GM18498 (cell line): ENCODE measurements at regions not wholly inside any gene's neighbourhood (a gene's known extent, or its start where the extent isn't known, plus 50 kb on each side); places are given as distances from the start of the nearest gene placed in this dataset.

ENCODE experiments used
- ATAC-seq: cut with Tn5 transposase; IDR thresholded peaks from one replicate; pipeline ENCODE4 v1.9.1; 2021; ENCODE audit warnings: mild to moderate bottlenecking, moderate library complexity; ENCODE audit not compliant: unreplicated experiment

GRCh38 chr13:89900104-89900765 lies 1447.3 kb upstream of the MIR17HG start:
- no peak for ATAC-seq

GRCh38 chr13:89902223-89902622 lies 1445.3 kb upstream of the MIR17HG start:
- no peak for ATAC-seq

DNA sequence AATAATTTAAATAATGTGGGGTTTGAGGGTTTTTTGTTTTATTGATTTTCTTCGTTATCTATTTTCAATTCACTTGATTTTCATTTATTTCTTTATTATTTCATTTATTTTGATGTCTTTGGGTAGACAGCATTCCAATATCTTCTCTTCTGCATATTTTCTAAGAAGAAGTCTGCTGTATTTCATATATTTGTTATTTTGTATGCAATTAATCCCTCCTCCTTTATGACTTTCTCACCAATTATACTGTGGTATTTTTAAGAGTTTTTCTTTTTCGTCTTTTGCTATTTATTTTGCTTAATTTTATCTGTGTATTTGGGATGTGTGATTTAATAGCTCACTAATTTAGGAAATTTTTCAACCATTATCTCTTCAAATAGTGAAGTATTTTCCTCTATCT lies 1444.4 kb upstream of the MIR17HG start:
- ATAC-seq, result no peak

GRCh38 chr13:89910166-89910565 lies 1437.3 kb upstream of the MIR17HG start:
- no peak for ATAC-seq

GRCh38 chr13:89916551-89916950 lies 1430.9 kb upstream of the MIR17HG start:
- no peak for ATAC-seq

DNA sequence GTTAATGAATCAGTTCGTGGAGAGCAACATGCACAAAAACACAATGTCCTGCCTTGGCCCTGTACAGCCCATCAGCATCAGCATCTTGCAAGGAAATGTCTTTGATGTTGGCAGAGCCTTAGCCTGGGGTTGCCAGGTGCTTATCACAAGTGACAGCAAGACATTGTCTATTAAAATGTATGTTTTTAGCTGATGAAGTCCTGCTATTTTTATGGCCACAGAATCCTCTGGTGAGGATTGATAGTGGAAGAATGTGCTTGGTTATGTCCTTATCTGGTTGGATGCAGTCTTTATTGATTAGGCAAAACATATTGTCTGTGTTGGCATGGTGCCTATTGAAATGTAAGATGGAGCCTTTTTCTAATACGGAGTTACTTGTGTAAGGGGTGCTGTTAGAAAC lies 1427.0 kb upstream of the MIR17HG start:
- no peak for ATAC-seq

- ATAC-seq, result no peak
These were observed 1424.4 kb upstream of the MIR17HG start for GRCh38 chr13:89923052-89923451.

DNA sequence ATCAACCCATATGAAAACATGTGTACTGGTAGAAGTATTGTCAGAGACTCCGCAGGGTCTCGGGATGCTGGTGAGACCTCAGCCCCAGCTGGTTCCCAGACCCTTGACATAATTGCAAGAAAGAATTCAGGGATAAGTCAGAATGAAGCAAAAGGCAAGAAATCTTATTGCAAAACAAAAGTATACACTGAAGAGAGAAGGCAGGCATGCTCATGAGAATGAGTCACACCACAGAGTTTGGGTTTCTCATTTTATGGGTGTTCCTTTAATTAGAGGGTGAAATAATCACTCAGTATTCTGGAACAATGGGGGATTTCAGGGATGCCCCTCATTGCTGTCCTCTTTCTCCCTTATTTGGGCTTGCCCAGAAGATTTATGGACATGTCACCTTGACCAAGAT lies 1423.8 kb upstream of the MIR17HG start:
- ATAC-seq, result no peak

DNA sequence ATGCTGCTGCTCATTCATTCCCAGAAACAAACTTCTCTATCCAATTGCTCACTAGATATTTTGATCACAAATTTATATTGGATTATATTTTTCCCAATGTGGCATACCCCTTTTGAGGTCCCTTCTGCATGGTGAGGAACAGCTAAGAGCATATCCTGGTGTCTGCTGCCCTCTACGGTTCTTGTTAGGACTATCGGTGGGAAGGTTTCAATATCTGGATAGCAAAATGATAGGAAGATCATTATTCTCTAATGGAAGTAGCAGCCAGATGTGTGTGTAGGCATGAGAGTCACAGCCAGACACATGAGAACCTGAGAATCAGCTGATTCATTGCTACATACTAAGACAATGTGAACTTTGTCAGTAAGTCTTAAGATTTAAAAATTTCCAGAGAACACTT lies 1422.4 kb upstream of the MIR17HG start:
- no peak for ATAC-seq

DNA sequence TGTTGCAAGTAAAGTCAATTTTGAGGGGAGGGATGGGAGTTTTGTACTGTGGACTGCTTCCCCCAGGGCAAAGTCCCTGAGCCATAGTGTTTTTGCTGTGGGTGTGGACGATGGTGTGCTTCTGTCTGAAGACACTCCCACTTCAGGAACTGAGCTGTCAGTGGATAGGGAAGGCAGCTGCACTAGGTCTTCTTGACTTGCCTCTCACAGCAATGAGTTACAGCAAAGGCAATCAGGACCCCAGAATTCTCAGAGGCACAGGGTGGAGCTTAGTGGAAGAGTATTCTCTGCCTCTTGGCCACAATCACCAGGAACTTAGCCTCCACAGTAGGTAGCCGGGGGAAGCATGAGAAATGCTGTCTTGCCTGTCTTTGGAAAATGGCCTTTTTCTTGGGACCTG lies 1416.6 kb upstream of the MIR17HG start:
- no peak for ATAC-seq

DNA sequence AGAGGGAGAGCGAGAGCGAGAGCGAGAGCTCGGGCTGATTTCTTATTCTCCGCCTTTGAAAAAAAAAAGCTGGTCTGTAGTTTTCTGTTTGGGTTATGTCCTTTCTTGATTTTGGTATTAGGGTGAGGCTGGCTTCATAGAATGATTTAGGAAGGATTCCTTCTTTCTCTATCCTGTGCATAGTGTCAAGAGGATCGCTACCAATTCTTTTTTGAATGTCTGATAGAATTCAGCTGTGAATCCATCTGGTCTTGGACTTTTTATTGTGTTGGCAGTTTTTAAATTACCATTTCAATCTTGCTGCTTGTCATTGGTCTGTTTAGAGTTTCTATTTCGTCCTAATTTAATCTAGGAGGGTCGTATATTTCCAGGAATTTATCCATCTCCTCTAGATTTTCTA lies 1414.6 kb upstream of the MIR17HG start:
- ATAC-seq, result no peak

DNA sequence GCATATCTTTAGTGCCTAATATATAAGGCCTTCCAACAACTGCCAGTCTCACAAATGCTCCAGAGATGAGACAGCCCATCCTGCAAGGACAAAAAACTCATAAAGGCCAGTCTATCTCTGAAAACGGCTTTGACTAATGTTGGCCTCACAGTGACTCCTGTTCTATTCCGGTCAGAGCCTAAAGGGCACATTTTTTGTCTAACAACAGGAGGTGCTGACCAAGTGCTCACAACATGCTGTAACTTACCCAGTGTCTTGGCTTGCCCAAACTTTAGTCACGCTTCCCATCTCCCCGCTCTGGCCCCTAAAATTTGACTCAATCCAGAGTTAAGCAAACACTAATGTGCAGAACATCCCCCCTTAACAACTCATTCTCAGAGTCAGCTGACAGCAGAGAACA lies 1411.2 kb upstream of the MIR17HG start:
- ATAC-seq, result no peak

DNA sequence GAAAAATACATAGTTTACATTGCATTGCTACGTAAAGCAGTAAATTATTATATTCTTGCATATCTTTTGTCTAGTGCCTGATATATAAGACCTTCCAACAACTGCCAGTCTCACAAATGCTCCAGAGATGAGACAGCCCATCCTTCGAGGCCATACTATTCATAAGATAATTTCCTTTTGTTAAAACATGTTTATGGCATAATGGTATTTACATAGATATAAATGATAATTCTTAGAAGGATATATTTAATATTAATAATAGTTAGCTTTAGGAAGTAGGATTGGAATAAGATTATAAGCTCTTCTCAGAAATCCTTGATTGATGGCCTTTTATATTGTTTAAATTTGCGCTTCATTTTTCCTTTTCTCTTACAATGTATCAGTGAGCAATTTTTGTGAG lies 1410.1 kb upstream of the MIR17HG start:
- ATAC-seq, result no peak

- no peak for ATAC-seq
These were observed 1407.1 kb upstream of the MIR17HG start for GRCh38 chr13:89940383-89940782.

- ATAC-seq, result no peak
These were observed 1404.3 kb upstream of the MIR17HG start for GRCh38 chr13:89943139-89943538.

DNA sequence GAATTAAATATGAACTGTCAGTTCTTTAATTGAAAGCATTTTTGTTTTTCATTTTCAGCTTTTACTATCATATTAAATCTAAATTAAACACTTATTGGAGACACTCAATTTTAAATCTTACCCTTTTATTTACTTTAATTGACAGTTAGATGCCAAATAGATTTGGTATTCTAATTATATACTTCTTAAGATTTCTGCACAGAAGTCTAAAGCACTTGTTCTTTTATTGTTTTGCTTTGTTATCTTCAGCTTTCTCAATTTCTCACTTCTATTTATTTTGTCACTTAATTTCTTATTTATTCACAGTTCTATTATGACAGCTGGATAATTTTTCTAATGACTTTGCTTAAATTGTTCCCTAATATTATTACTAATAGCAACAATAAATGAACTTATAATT lies 1397.3 kb upstream of the MIR17HG start:
- ATAC-seq, result no peak

DNA sequence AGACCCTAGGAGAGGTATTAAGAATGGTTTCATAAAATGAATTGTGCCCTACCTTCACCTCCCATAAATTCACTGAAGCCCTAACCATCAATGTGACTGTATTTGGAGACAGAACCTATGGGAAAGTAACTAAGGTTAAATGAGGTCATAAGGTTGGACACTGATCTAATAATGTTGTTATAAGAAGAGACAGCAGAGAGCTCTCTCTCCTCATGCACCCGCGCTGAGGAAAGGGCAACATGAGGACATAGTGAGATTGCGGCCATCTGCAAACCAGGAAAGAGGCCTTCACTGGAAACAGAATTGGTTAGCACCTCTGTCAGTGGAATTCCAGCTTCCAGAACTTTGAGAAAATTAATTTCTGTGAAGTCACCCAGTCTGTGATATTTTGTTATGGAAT lies 1396.1 kb upstream of the MIR17HG start:
- ATAC-seq, result no peak

DNA sequence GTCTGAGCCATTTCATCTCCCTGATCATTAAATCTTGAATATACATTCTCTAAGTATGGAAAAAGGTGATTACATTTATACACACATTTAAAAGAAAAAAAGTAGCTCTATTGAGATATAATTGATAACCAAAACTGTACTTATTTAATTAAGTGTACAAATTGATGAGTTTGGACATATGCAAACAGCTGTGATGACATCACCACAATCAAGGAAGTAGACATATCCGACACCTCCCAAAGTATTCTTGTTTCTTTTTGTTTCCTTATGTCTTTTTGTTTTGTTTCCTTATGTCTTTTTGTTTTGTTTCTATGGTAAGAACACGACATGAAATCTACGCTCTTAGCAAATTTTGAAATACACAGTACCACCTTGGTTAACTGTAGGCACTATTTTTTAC lies 1393.9 kb upstream of the MIR17HG start:
- ATAC-seq, result no peak

DNA sequence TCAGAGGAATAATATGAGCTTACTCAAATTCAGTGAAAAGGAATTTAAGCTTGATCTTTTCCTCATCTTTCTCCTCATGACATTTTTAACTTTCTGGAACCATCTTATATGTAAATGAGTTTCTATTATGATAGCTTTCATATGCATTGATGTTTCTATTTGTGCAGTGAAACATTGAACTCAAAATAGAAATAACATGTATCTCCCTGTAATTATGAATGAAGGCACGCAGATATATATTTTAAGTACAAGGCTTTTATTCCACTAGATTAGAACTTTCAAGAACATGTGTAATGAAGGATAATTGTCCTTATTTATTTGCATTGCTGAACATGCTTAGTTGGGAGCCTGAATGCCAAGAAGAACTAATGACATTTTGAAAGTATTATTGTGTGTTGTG lies 1391.7 kb upstream of the MIR17HG start:
- ATAC-seq, result no peak

DNA sequence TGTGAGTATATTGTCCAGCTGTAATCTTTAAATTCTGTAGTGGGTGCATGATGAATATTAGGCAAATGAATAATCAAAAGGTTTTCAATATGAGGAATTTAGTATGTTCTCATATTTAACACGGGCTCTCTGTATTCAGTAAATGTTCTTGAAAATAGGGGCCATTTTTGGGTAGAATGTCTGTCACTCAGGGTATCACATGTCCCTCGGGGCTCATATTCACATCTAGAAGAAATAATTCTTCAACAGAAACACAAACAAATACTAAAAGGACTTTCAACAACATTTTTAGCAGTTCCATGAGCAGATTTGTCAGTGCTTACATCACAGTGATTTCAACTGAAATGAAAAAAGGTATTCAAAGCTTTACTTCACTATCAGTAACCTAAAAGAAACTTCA lies 1388.4 kb upstream of the MIR17HG start:
- ATAC-seq, result no peak

- no peak for ATAC-seq
These were observed 1382.2 kb upstream of the MIR17HG start for GRCh38 chr13:89965252-89965651.

- no peak for ATAC-seq
These were observed 1381.0 kb upstream of the MIR17HG start for GRCh38 chr13:89966524-89966923.

DNA sequence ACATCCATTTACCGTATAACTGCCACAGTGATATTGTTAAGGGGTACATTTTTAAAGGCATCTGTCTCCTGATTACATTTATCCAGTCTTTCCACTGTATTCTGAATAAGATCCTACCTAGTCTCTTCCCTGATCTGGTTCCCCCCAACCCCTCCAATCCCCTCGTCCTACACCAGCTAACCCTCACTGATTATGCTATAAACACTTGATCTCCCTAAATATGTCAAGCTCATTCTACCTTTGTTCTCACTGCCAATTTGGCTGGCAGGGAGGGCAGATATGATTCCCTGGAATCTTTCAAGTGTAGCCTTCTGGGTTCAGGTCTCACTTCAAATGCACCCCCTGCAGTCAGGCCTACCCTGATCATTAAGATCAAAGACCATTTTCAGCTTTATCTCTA lies 1379.8 kb upstream of the MIR17HG start:
- ATAC-seq, result no peak
